Stimulated activated CD4-positive, alpha-beta T cell treated with anti-CD3 and anti-CD28 coated beads, Interleukin-1b, Interleukin-23, amount 100 ng/mL, for 48 hours (primary cell): ENCODE measurements at regions not wholly inside any gene's neighbourhood (a gene's known extent, or its start where the extent isn't known, plus 50 kb on each side); places are given as distances from the start of the nearest gene placed in this dataset.

Experiments
- DNase-seq: peaks from one replicate; pipeline ENCODE4 v3.0.0-alpha.2; 2020

GRCh38 chr10:121102706-121103105 lies 251.5 kb downstream of the WDR11 start:
- DNase-seq: no peak

GRCh38 chr10:121104476-121105111 lies 253.4 kb downstream of the WDR11 start:
- DNase-seq: no peak

GRCh38 chr10:121106611-121107010 lies 255.4 kb downstream of the WDR11 start:
- no peak for DNase-seq

- no peak for DNase-seq
Observed at GRCh38 chr10:121108051-121108450, 256.9 kb downstream of the WDR11 start.

- no peak for DNase-seq
Observed at GRCh38 chr10:121110369-121110768, 259.2 kb downstream of the WDR11 start.

GRCh38 chr10:121112136-121112535 lies 261.0 kb downstream of the WDR11 start:
- DNase-seq: no peak

GRCh38 chr10:121112579-121113384 lies 261.6 kb downstream of the WDR11 start:
- DNase-seq: no peak

GRCh38 chr10:121113385-121113696 lies 262.2 kb downstream of the WDR11 start:
- no peak for DNase-seq

GRCh38 chr10:121113911-121114310 lies 262.7 kb downstream of the WDR11 start:
- no peak for DNase-seq

GRCh38 chr10:121115154-121115553 lies 264.0 kb downstream of the WDR11 start:
- DNase-seq: no peak

GRCh38 chr10:121121462-121121861 lies 270.3 kb downstream of the WDR11 start:
- no peak for DNase-seq

GRCh38 chr10:121127151-121127906 lies 276.2 kb downstream of the WDR11 start:
- no peak for DNase-seq

GRCh38 chr10:121128164-121128563 lies 277.0 kb downstream of the WDR11 start:
- DNase-seq: no peak

GRCh38 chr10:121129266-121129665 lies 278.1 kb downstream of the WDR11 start:
- DNase-seq: no peak

- no peak for DNase-seq
Observed at GRCh38 chr10:121130382-121130781, 279.2 kb downstream of the WDR11 start.

GRCh38 chr10:121131014-121131413 lies 279.9 kb downstream of the WDR11 start:
- no peak for DNase-seq

- no peak for DNase-seq
Observed at GRCh38 chr10:121131426-121132265, 280.5 kb downstream of the WDR11 start.

GRCh38 chr10:121132273-121132672 lies 281.1 kb downstream of the WDR11 start:
- DNase-seq: no peak

- DNase-seq: no peak
Observed at GRCh38 chr10:121133901-121134300, 282.7 kb downstream of the WDR11 start.

GRCh38 chr10:121134711-121135110 lies 283.5 kb downstream of the WDR11 start:
- DNase-seq: no peak

- no peak for DNase-seq
Observed at GRCh38 chr10:121135512-121135911, 284.4 kb downstream of the WDR11 start.

GRCh38 chr10:121137533-121137932 lies 286.4 kb downstream of the WDR11 start:
- DNase-seq: no peak
